ENCODE measurements at regions not wholly inside any gene's neighbourhood (a gene's known extent, or its start where the extent isn't known, plus 50 kb on each side); places are given as distances from the start of the nearest gene placed in this dataset.

GRCh38 chr18:55073834-55074233 is 114.6 kb upstream of the CCDC68 start:
- Histone ChIP-seq H2AFZ (ENCODE audit: low read depth, low read length) (no peak overlapping the region), H3F3A (ENCODE audit: insufficient read depth, low read length, poor library complexity, severe bottlenecking) (no peaks in the 10 kb centered on the region), H3K4me3 (ENCODE audit: low read length) (no peak overlapping the region), H3K9me3 (ENCODE audit: low read length) (no peaks in the 10 kb centered on the region), H3K4me2 (ENCODE audit: low read length) (no peak overlapping the region), H3K79me2 (replicated peaks; ENCODE audit: insufficient read depth, low read length) (no peaks in the 10 kb centered on the region), H3K9me2 (ENCODE audit: insufficient read depth, low read length) (no peaks in the 10 kb centered on the region), H3K9ac (ENCODE audit: low read length) (no peak overlapping the region), H4K20me1 (ENCODE audit: insufficient read depth) (no peaks in the 10 kb centered on the region), H3K36me3 (ENCODE audit: insufficient read depth, low read length) (no peaks in the 10 kb centered on the region), H3K27ac (ENCODE audit: low read length) (no peak overlapping the region), H3K27me3 (ENCODE audit: insufficient read depth, low read depth, low read length) (no peaks in the 10 kb centered on the region)
- TF ChIP-seq POLR2AphosphoS5 (IDR thresholded peaks at IDR 0.05) (no peak), SMC3 (conservative IDR thresholded peaks at IDR 0.05; ENCODE audit: poor library complexity) (no peak), EP300 (conservative IDR thresholded peaks at IDR 0.05; ENCODE audit: poor library complexity, severe bottlenecking) (no peak), TAF1 (IDR thresholded peaks at IDR 0.05; ENCODE audit: low read depth) (no peak), MXI1 (conservative IDR thresholded peaks at IDR 0.05; ENCODE audit: poor library complexity, severe bottlenecking) (no peak), RAD21 (conservative IDR thresholded peaks at IDR 0.05) (no peak), CTCF (IDR thresholded peaks at IDR 0.05; ENCODE audit: poor library complexity, severe bottlenecking) (no peak), EZH2 (IDR thresholded peaks at IDR 0.05; ENCODE audit: borderline replicate concordance, insufficient read depth, low read length, poor library complexity, severe bottlenecking) (no peak), REST (IDR thresholded peaks at IDR 0.05; ENCODE audit: borderline replicate concordance) (no peak)

DNA sequence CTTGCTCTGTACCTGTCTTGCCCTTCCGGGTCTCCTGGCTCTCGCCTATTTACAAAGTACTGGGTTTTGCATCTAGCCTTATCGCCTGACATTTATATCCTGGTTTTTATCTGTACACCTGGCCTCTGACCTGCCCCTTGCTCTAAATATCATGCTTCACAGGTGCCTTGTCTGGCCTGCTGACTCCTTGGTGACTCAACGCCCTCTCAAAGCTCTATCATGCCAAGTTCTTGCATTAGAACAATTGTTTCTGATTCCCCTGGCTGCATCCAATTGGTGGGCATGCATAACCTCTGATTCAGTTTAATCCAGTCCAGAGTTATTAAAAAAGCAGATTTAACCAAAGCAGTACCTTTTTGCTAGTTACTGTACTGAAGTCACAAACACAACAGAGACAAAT is 113.9 kb upstream of the CCDC68 start:
- no peak overlapping the region for H3K27ac ChIP-seq (ENCODE audit: low read length)
- H3K9me2 ChIP-seq (ENCODE audit: insufficient read depth, low read length), result no peaks in the 10 kb centered on the region
- TF ChIP-seq SMC3 (conservative IDR thresholded peaks at IDR 0.05; ENCODE audit: poor library complexity), result no peak
- TF ChIP-seq EZH2 (IDR thresholded peaks at IDR 0.05; ENCODE audit: borderline replicate concordance, insufficient read depth, low read length, poor library complexity, severe bottlenecking), result no peak
- TF ChIP-seq MXI1 (conservative IDR thresholded peaks at IDR 0.05; ENCODE audit: poor library complexity, severe bottlenecking), result no peak
- no peak for TF ChIP-seq TAF1 (IDR thresholded peaks at IDR 0.05; ENCODE audit: low read depth)
- no peak for TF ChIP-seq RAD21 (conservative IDR thresholded peaks at IDR 0.05)
- no peak for TF ChIP-seq REST (IDR thresholded peaks at IDR 0.05; ENCODE audit: borderline replicate concordance)
- no peak for TF ChIP-seq EP300 (conservative IDR thresholded peaks at IDR 0.05; ENCODE audit: poor library complexity, severe bottlenecking)
- no peak for TF ChIP-seq POLR2AphosphoS5 (IDR thresholded peaks at IDR 0.05)
- TF ChIP-seq CTCF (IDR thresholded peaks at IDR 0.05; ENCODE audit: poor library complexity, severe bottlenecking), result no peak
- H3K27me3 ChIP-seq (ENCODE audit: insufficient read depth, low read depth, low read length), result no peaks in the 10 kb centered on the region
- H2AFZ ChIP-seq (ENCODE audit: low read depth, low read length), result no peak overlapping the region
- no peak overlapping the region for H3K4me3 ChIP-seq (ENCODE audit: low read length)
- no peak overlapping the region for H3K4me2 ChIP-seq (ENCODE audit: low read length)
- no peaks in the 10 kb centered on the region for H3K9me3 ChIP-seq (ENCODE audit: low read length)
- H3K9ac ChIP-seq (ENCODE audit: low read length), result no peak overlapping the region
- no peaks in the 10 kb centered on the region for H3K79me2 ChIP-seq (replicated peaks; ENCODE audit: insufficient read depth, low read length)
- no peaks in the 10 kb centered on the region for H3K36me3 ChIP-seq (ENCODE audit: insufficient read depth, low read length)
- no peaks in the 10 kb centered on the region for H3F3A ChIP-seq (ENCODE audit: insufficient read depth, low read length, poor library complexity, severe bottlenecking)
- no peaks in the 10 kb centered on the region for H4K20me1 ChIP-seq (ENCODE audit: insufficient read depth)
